Erythroblast (primary cell): ENCODE measurements at regions not wholly inside any gene's neighbourhood (a gene's known extent, or its start where the extent isn't known, plus 50 kb on each side); places are given as distances from the start of the nearest gene placed in this dataset.

ENCODE experiments used
- GATA1 ChIP-seq: IDR thresholded peaks from 2 replicates; pipeline ENCODE4 v1.6.1; 2011; ENCODE audit warnings: low read depth, mild to moderate bottlenecking, control low read depth, low read length, moderate library complexity
- POLR2A ChIP-seq: IDR thresholded peaks from 2 replicates; pipeline ENCODE4 v1.6.1; 2011; ENCODE audit warnings: mild to moderate bottlenecking, low read length

- no peak for TF ChIP-seq POLR2A
- no peak for TF ChIP-seq GATA1
These were observed 73.2 kb downstream of the BOLA3 start for GRCh38 chr2:74074487-74074886.
